ENCODE measurements at regions not wholly inside any gene's neighbourhood (a gene's known extent, or its start where the extent isn't known, plus 50 kb on each side); places are given as distances from the start of the nearest gene placed in this dataset.
A peak's percentile ranks its signal among the peaks of the same experiment; 100 is the strongest.

- Histone ChIP-seq H3K4me3 (no peak overlapping the region), H3K9me2 (replicated peaks; ENCODE audit: insufficient read depth) (no peaks in the 10 kb centered on the region), H3K36me3 (replicated peaks; ENCODE audit: insufficient read depth, low read depth) (no peaks in the 10 kb centered on the region), H3K27me3 (no peaks in the 10 kb centered on the region), H3K4me1 (ENCODE audit: insufficient read depth) (no peaks in the 10 kb centered on the region), H3K79me2 (no peaks in the 10 kb centered on the region), H3K9me3 (ENCODE audit: low read depth) (no peaks in the 10 kb centered on the region), H3K27ac (no peak overlapping the region), H4K20me1 (ENCODE audit: insufficient read depth, poor library complexity, severe bottlenecking) (no peaks in the 10 kb centered on the region), H3K4me2 (no peak overlapping the region), H2AFZ (no peak overlapping the region)
- TF ChIP-seq EZH2phosphoT487 (IDR thresholded peaks at IDR 0.05; ENCODE audit: low read depth, severe bottlenecking, unreplicated experiment), result no peak
- TF ChIP-seq EZH2 (IDR thresholded peaks at IDR 0.05; ENCODE audit: borderline replicate concordance), result no peak
- TF ChIP-seq, protein P1, sequence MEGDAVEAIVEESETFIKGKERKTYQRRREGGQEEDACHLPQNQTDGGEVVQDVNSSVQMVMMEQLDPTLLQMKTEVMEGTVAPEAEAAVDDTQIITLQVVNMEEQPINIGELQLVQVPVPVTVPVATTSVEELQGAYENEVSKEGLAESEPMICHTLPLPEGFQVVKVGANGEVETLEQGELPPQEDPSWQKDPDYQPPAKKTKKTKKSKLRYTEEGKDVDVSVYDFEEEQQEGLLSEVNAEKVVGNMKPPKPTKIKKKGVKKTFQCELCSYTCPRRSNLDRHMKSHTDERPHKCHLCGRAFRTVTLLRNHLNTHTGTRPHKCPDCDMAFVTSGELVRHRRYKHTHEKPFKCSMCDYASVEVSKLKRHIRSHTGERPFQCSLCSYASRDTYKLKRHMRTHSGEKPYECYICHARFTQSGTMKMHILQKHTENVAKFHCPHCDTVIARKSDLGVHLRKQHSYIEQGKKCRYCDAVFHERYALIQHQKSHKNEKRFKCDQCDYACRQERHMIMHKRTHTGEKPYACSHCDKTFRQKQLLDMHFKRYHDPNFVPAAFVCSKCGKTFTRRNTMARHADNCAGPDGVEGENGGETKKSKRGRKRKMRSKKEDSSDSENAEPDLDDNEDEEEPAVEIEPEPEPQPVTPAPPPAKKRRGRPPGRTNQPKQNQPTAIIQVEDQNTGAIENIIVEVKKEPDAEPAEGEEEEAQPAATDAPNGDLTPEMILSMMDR (IDR thresholded peaks at IDR 0.05; ENCODE audit: poor library complexity), result no peak
- DNase-seq (ENCODE audit: low spot score), result no peak
- WGBS (ENCODE audit: low lambda C conversion rate, missing lambda C conversion rate), result 86% methylated on average over 4 of the region's 4 CpGs
Observed at GRCh38 chr12:94801745-94802144, 151.4 kb upstream of the TMCC3 start.

DNA sequence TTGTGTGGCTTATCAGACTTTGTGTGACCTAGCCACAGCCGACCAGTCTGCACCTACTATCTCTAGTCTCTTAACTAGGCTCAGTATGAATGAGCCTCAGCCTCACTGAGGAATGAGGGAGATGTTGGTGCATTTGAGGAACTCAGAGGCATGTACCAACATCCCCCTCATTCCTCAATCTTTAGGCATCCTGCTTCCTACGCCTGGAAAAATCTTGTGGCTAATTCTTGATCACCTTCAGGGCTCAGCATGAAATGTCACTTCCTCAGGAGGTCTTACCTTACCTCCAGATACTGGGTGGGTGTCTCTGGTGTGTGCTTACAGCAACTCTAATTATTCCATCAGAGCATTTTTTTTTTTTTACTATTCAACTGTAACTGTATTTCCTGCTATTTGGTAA lies 148.8 kb upstream of the TMCC3 start:
- H3K27me3 ChIP-seq, result no peaks in the 10 kb centered on the region
- no peak overlapping the region for H3K27ac ChIP-seq
- WGBS (ENCODE audit: low lambda C conversion rate, missing lambda C conversion rate), result 88% methylated on average over 2 of the region's 2 CpGs
- DNase-seq (ENCODE audit: low spot score), result no peak
- H3K79me2 ChIP-seq, result no peaks in the 10 kb centered on the region
- H3K4me3 ChIP-seq, result no peak overlapping the region
- H3K9me2 ChIP-seq (replicated peaks; ENCODE audit: insufficient read depth), result no peaks in the 10 kb centered on the region
- H4K20me1 ChIP-seq (ENCODE audit: insufficient read depth, poor library complexity, severe bottlenecking), result no peaks in the 10 kb centered on the region
- peaks cover 5% of the 10 kb centered on the region for H3K4me1 ChIP-seq (ENCODE audit: insufficient read depth)
- no peak overlapping the region for H2AFZ ChIP-seq
- H3K9me3 ChIP-seq (ENCODE audit: low read depth), result no peaks in the 10 kb centered on the region
- TF ChIP-seq EZH2 (IDR thresholded peaks at IDR 0.05; ENCODE audit: borderline replicate concordance), result no peak
- TF ChIP-seq, protein P1 (IDR thresholded peaks at IDR 0.05; ENCODE audit: poor library complexity), result no peak
- TF ChIP-seq EZH2phosphoT487 (IDR thresholded peaks at IDR 0.05; ENCODE audit: low read depth, severe bottlenecking, unreplicated experiment), result no peak
- H3K36me3 ChIP-seq (replicated peaks; ENCODE audit: insufficient read depth, low read depth), result no peaks in the 10 kb centered on the region
- no peak overlapping the region for H3K4me2 ChIP-seq

DNA sequence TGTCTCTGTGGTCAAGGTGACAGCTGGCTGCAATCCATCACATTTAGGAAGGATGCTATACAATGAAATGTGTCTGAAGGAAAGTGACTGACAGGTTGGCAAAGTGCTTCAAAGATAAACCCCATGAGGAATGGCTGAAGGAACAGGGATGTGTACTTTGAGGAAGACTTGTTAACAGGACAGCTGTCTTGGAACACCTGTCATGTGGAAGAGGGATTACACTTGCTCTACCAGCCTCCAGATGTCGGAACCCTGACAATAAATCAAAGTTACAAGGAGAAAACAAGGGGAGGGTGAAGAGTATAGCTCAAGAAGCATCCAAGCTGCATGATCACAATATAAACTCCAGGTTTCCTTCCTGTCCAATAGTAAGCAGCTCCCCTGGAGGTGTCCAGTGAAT lies 147.8 kb upstream of the TMCC3 start:
- WGBS (ENCODE audit: low lambda C conversion rate, missing lambda C conversion rate), result 43% methylated on average over 1 of the region's 1 CpG
- Histone ChIP-seq H3K4me1 (ENCODE audit: insufficient read depth) (peaks cover 9% of the 10 kb centered on the region), H3K9me2 (replicated peaks; ENCODE audit: insufficient read depth) (no peaks in the 10 kb centered on the region), H3K4me3 (no peak overlapping the region), H3K4me2 (no peak overlapping the region), H2AFZ (no peak overlapping the region), H3K27ac (no peak overlapping the region), H4K20me1 (ENCODE audit: insufficient read depth, poor library complexity, severe bottlenecking) (no peaks in the 10 kb centered on the region), H3K27me3 (no peaks in the 10 kb centered on the region), H3K36me3 (replicated peaks; ENCODE audit: insufficient read depth, low read depth) (no peaks in the 10 kb centered on the region), H3K9me3 (ENCODE audit: low read depth) (no peaks in the 10 kb centered on the region), H3K79me2 (no peaks in the 10 kb centered on the region)
- TF ChIP-seq, protein P1 (IDR thresholded peaks at IDR 0.05; ENCODE audit: poor library complexity), result no peak
- no peak for TF ChIP-seq EZH2 (IDR thresholded peaks at IDR 0.05; ENCODE audit: borderline replicate concordance)
- TF ChIP-seq EZH2phosphoT487 (IDR thresholded peaks at IDR 0.05; ENCODE audit: low read depth, severe bottlenecking, unreplicated experiment), result no peak
- DNase-seq (ENCODE audit: low spot score), result no peak

DNA sequence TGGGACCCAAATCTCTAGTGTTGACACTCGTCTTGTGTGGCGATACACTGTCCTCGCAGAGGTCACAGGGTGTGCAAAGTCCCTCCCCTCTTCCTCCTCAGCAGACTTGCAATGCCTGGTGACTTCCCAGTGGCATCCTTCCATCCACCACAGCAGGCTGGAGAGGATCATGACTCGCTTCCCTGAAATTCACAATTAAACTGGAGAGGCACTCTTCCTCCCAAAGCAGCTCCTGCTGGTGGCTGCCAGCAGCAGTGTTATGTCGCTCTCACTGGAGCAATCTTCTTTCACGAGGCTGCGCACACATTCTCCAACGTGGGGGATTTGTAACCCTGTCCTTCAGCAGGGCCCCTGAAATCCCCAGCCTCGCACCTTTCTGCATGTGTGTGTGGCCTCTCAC lies 145.2 kb upstream of the TMCC3 start:
- Histone ChIP-seq H2AFZ (no peak overlapping the region), H3K27ac (no peak overlapping the region), H3K36me3 (replicated peaks; ENCODE audit: insufficient read depth, low read depth) (no peaks in the 10 kb centered on the region), H3K9me2 (replicated peaks; ENCODE audit: insufficient read depth) (no peaks in the 10 kb centered on the region), H3K4me3 (no peak overlapping the region), H3K9me3 (ENCODE audit: low read depth) (no peaks in the 10 kb centered on the region), H3K4me1 (ENCODE audit: insufficient read depth) (peaks cover 17% of the 10 kb centered on the region), H3K4me2 (no peak overlapping the region), H4K20me1 (ENCODE audit: insufficient read depth, poor library complexity, severe bottlenecking) (no peaks in the 10 kb centered on the region), H3K79me2 (no peaks in the 10 kb centered on the region), H3K27me3 (no peaks in the 10 kb centered on the region)
- TF ChIP-seq EZH2phosphoT487 (IDR thresholded peaks at IDR 0.05; ENCODE audit: low read depth, severe bottlenecking, unreplicated experiment), result no peak
- TF ChIP-seq, protein P1 (IDR thresholded peaks at IDR 0.05; ENCODE audit: poor library complexity), result peak; percentile 2
- 77% methylated on average over 9 of the region's 9 CpGs for WGBS (ENCODE audit: low lambda C conversion rate, missing lambda C conversion rate)
- peak; percentile 35 for DNase-seq (ENCODE audit: low spot score)

Measured in hepatocyte (in vitro differentiated cells).